ENCODE measurements at regions not wholly inside any gene's neighbourhood (a gene's known extent, or its start where the extent isn't known, plus 50 kb on each side); places are given as distances from the start of the nearest gene placed in this dataset.

- no peak for TF ChIP-seq CTCF (IDR thresholded peaks at IDR 0.05; ENCODE audit: insufficient read depth, low read depth, low read length)
- H3K4me3 ChIP-seq (ENCODE audit: low read depth, low read length): no peak overlapping the region
- no peak for DNase-seq (ENCODE audit: low read depth)
Observed at GRCh38 chr5:158270996-158271554, 412.1 kb upstream of the CLINT1 start.

GRCh38 chr5:158268286-158268685, 409.3 kb upstream of the CLINT1 start:
- TF ChIP-seq CTCF (IDR thresholded peaks at IDR 0.05; ENCODE audit: insufficient read depth, low read depth, low read length): no peak
- no peak overlapping the region for H3K4me3 ChIP-seq (ENCODE audit: low read depth, low read length)
- DNase-seq (ENCODE audit: low read depth): no peak

GRCh38 chr5:158267228-158267627, 408.3 kb upstream of the CLINT1 start:
- TF ChIP-seq CTCF (IDR thresholded peaks at IDR 0.05; ENCODE audit: insufficient read depth, low read depth, low read length): no peak
- H3K4me3 ChIP-seq (ENCODE audit: low read depth, low read length): no peak overlapping the region
- no peak for DNase-seq (ENCODE audit: low read depth)

- TF ChIP-seq CTCF (IDR thresholded peaks at IDR 0.05; ENCODE audit: insufficient read depth, low read depth, low read length): no peak
- no peak overlapping the region for H3K4me3 ChIP-seq (ENCODE audit: low read depth, low read length)
- DNase-seq (ENCODE audit: low read depth): no peak
Observed at GRCh38 chr5:158265931-158266700, 407.2 kb upstream of the CLINT1 start.

GRCh38 chr5:158265346-158265745, 406.4 kb upstream of the CLINT1 start:
- no peak overlapping the region for H3K4me3 ChIP-seq (ENCODE audit: low read depth, low read length)
- no peak for TF ChIP-seq CTCF (IDR thresholded peaks at IDR 0.05; ENCODE audit: insufficient read depth, low read depth, low read length)
- no peak for DNase-seq (ENCODE audit: low read depth)

GRCh38 chr5:158264264-158264663, 405.3 kb upstream of the CLINT1 start:
- H3K4me3 ChIP-seq (ENCODE audit: low read depth, low read length): no peak overlapping the region
- DNase-seq (ENCODE audit: low read depth): no peak
- TF ChIP-seq CTCF (IDR thresholded peaks at IDR 0.05; ENCODE audit: insufficient read depth, low read depth, low read length): no peak
